Ecto neural progenitor cell (in vitro differentiated cells): ENCODE measurements at regions not wholly inside any gene's neighbourhood (a gene's known extent, or its start where the extent isn't known, plus 50 kb on each side); places are given as distances from the start of the nearest gene placed in this dataset.
"Not testable (repeated sequence)": the region's sequence is repeated elsewhere in the genome, so short reads cannot be mapped to it uniquely, and the experiment has no call there.

ENCODE experiments used
- DNase-seq: peaks from one replicate; pipeline ENCODE4 v3.0.0-alpha.2; 2018; ENCODE audit warnings: low spot score

GRCh38 chr5:15096686-15097085 is 225.1 kb upstream of the ANKH start:
- DNase-seq = not testable (repeated sequence)

DNA sequence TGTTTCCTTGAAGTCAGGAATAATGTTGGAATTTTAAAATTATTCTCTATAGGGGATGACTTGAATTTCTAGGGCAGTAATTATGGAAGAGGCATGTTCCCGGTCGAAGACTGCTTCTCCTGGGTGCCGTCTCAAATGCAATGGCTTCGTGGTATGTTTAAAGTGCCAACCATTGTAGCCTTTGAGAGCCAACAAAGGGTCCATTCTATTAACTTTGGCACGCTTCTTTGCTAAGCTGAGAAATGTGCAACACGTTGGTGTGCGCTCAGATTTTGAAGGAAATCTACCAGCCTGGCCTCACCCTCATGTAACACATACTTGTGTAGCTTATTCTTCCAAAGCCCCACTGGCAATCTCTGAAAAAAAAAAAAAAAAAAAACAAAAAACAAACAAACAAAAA is 221.2 kb upstream of the ANKH start:
- DNase-seq = no peak

DNA sequence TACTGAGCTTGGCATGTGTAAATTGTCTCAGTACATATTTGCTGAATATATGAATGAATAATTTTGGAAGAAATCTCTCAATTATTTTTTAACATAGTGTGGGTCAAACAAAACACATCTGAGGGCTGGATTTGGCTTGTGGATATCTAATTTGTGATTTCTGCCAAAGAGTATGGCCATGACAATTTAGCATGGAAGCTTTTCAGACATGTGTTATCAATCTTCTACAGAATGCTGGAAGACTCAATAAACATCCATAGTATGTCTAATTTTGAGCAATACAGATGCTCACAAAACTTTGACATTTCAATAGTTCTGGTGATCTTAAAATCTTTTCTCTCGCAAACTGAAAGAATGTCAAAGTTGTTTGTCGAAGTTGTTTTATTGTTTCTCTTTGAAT is 214.1 kb upstream of the ANKH start:
- DNase-seq = no peak

DNA sequence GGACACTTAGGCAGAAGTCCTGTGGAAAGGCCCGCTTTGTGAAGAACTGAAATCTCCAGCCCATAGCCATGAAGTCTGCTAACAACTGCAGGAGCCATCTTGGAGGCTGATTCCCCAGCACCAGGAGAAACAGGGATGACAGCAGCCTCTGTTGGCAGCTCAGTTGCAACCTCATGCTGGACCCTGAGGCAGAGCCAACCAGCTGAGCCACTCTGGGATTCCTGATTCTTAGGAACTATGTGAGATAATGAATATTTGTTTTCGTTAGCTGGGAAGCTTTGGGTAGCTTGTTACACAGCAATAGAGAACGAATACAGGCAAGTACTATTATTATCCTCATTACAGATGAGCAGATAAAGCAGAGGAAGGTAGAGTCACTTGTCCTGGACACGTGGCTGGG is 210.5 kb upstream of the ANKH start:
- no peak for DNase-seq

DNA sequence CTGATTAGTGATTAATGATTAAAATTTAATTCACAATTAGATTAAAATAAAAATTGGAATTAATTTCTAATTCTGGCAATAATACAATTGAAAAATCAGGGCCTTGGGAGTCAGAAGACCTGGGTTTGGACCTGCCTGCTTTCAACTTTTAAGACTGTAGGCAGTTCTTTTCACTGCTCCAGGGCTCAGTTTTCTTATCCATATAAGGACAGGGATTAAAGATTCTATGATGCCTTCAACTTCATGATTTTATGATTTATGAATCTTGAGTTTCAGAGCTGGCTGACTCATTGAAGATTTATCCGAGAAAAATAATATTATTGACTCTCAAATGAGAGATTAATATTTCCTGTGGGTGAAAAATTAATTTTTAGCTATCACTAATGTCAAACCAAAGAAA is 208.6 kb upstream of the ANKH start:
- no peak for DNase-seq

DNA sequence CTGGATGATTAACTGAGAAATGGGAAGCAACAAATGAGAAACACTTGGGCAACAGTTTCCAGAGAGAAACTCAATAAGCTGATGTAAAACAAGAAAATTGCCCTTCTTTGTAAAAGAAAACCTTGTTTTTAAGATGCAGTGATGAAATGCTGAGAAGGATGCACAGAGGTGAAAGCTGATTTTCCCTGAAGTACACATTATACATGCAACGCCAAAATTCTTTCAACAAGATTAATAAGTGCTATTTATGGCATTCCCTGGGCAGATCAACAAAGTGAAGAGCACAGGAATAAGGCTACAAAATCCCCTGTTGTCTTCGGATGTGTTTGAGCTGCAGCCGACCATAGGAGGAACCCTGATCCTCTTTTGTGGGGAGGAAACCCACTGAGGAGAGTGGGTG is 208.0 kb upstream of the ANKH start:
- no peak for DNase-seq

GRCh38 chr5:15074651-15075050 is 203.1 kb upstream of the ANKH start:
- DNase-seq = no peak

DNA sequence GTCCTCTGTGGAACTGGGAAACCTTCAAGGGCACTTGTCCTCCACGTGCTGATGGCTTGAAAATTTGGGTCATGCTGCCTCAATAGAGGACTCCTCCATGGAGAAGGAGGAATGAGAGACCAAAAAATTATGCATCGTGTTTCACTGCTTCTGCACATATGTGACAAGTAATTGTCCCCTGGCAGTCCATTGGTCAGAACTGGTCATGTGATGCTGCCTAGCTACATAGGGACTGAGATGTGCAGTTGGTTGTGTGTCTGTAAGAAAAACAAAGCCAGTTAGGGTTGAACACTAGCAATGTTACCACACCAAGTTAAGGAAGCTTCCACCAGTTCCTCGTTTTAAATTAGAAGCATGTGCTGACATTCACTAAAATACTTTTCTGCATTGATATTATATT is 201.9 kb upstream of the ANKH start:
- no peak for DNase-seq

GRCh38 chr5:15070907-15071306 is 199.3 kb upstream of the ANKH start:
- no peak for DNase-seq

DNA sequence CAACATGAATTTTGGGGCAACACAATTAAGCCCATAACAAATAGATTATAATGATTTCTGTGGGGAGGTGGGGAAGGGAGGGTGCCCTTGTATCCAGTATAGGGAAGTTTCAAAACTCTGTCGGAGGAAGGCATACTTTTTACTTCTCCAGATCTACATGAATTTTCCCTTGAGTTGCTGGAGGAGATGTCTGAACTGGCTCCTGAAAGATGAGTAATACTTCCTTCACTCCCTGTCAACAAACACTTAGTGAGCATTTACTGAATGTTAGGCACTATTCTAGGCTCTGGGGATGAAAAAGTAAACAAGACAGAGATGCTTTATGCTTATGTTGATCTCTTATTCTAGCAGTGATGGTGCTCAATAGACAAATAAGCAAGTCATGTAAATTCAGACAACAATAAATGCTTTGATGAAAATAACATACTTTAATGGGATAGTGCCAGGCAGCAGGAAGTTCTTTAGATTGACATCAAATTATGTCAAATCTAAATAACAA is 197.9 kb upstream of the ANKH start:
- DNase-seq = no peak

- no peak for DNase-seq
Measured at GRCh38 chr5:15065091-15065490, 193.5 kb upstream of the ANKH start.

GRCh38 chr5:15064396-15064795 is 192.8 kb upstream of the ANKH start:
- no peak for DNase-seq

GRCh38 chr5:15056988-15057592 is 185.5 kb upstream of the ANKH start:
- no peak for DNase-seq

DNA sequence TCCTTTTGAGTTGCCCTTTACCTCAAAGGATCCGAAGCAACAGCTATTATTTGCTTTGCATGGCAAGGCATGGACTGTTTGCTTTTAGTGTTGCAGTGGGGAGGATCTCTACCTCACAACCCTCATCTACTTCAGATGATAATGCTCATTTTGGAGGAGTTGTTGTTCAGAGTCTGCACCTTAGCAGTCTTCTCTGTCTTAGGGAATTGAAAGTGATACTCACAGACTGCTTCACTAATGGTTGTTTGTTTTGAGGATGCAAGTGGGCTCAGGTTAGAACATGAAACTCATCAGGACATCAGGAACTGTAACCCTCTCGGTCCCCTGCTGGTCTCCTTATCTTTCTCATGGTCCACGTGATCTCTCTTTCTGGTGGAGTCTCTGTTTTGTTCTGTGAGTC is 172.9 kb upstream of the ANKH start:
- no peak for DNase-seq

- DNase-seq = no peak
Measured at GRCh38 chr5:15037247-15037908, 165.8 kb upstream of the ANKH start.

- DNase-seq = no peak
Measured at GRCh38 chr5:15034379-15034778, 162.8 kb upstream of the ANKH start.

GRCh38 chr5:15031180-15031579 is 159.6 kb upstream of the ANKH start:
- DNase-seq = no peak

DNA sequence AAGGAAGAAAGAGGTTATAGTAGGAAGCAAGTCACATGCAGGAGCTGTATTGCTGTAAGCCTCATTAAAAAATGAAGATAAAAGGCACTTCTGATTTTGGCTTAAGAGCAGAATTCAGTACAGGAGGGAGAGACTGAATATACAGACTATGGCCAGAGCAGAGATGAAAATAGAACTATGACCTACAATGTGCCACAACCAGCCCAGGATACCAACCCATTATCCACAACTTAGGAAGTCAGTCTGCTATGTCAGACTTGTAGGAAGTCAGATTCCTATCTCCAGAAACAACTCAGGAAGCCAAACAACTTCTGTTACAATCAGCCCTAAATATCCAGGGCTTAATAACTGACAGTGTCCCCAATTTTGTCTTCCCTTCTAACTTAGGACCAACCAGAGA is 156.2 kb upstream of the ANKH start:
- no peak for DNase-seq

GRCh38 chr5:15026944-15027343 is 155.4 kb upstream of the ANKH start:
- DNase-seq = no peak

DNA sequence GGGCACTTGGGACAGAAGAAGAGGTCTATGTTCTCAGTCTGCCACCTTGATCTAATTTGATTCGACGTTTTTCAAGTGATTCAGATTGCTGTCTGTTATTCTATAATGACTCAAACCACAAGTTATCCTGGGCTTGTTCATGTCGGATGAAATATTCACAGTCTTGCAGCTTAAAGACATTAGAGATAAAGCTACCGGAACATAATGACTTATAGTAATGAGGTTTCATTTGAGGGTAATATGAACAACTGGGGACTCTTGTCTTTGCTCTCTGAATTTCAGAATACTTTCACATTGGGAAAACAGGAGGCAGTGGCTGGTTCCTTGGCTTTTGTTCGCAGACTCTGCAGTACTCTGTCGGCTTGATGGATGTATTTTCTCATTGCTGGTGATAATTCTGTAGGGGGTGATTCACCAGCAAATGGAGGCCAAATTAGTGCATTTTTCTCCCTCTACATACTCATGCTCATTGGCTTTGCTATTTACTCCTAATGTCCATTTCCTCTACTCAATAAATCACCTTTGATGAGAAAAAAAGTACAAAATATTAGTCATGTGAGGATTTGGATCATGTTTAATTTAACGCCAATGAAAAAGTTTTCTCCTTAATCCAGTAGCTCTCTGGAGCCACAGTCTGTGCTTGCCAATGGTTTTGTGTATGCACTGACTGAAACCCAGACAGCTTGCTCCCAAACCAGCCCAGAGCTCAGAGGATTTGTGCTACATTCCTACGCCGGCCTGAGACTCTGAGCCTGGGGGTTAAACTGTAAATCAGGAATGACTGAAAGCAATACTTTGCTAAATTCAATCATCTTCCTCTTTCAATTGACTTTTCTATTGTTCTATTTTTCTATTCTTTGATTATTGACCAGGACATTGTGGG is 154.7 kb upstream of the ANKH start:
- DNase-seq = no peak

- DNase-seq = no peak
Measured at GRCh38 chr5:15023846-15024245, 152.3 kb upstream of the ANKH start.

- DNase-seq = no peak
Measured at GRCh38 chr5:15023266-15023665, 151.7 kb upstream of the ANKH start.
